ENCODE measurements at regions not wholly inside any gene's neighbourhood (a gene's known extent, or its start where the extent isn't known, plus 50 kb on each side); places are given as distances from the start of the nearest gene placed in this dataset.

DNA sequence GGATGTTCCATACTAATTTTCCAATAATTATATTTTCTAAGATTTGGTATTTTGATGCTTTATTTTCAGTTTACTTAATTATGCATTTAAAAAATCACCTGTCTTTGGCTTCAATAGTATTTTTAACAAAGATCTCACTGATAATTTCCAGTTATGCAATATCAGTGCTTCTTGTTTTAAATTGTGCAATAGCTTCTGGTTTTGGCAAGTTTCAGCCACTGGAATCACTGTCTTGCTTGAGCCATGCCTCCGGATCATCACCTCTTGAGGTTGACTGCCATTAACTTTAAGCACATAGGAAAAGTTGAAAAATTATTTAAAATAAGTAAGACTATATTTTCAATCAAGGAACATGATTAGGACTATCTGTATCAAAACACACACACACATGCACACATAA, 1242.1 kb downstream of the HACE1 start:
- no peak for TF ChIP-seq CTCF (IDR thresholded peaks at IDR 0.05; ENCODE audit: insufficient read depth, low read length, poor library complexity, severe bottlenecking)
- TF ChIP-seq EZH2phosphoT487 (conservative IDR thresholded peaks at IDR 0.05; ENCODE audit: low read length): no peak
